ENCODE measurements at regions not wholly inside any gene's neighbourhood (a gene's known extent, or its start where the extent isn't known, plus 50 kb on each side); places are given as distances from the start of the nearest gene placed in this dataset.
"Not testable (repeated sequence)": the region's sequence is repeated elsewhere in the genome, so short reads cannot be mapped to it uniquely, and the experiment has no call there.

- no peak for DNase-seq (ENCODE audit: low read depth)
- in situ Hi-C loops (cut with HindIII; ENCODE audit: low pct_unique_long_range_greater_than_20kb, low sequenced_read_pairs), result no loop called here
Observed at GRCh38 chr6:9224539-9224938, 789.2 kb upstream of the SLC35B3 start.

GRCh38 chr6:9213717-9214116, 778.4 kb upstream of the SLC35B3 start:
- in situ Hi-C loops (cut with HindIII; ENCODE audit: low pct_unique_long_range_greater_than_20kb, low sequenced_read_pairs); DNase-seq (ENCODE audit: low read depth): not testable (repeated sequence)

- DNase-seq (ENCODE audit: low read depth), result peak; percentile 67
- in situ Hi-C loops (cut with HindIII; ENCODE audit: low pct_unique_long_range_greater_than_20kb, low sequenced_read_pairs), result no loop called here
Observed at GRCh38 chr6:9208966-9209365, 773.6 kb upstream of the SLC35B3 start.

- no peak for DNase-seq (ENCODE audit: low read depth)
- in situ Hi-C loops (cut with HindIII; ENCODE audit: low pct_unique_long_range_greater_than_20kb, low sequenced_read_pairs), result no loop called here
Observed at GRCh38 chr6:9205645-9206044, 770.3 kb upstream of the SLC35B3 start.

GRCh38 chr6:9204171-9204570, 768.8 kb upstream of the SLC35B3 start:
- peak; percentile 58 for DNase-seq (ENCODE audit: low read depth)
- in situ Hi-C loops (cut with HindIII; ENCODE audit: low pct_unique_long_range_greater_than_20kb, low sequenced_read_pairs), result no loop called here

- in situ Hi-C loops (cut with HindIII; ENCODE audit: low pct_unique_long_range_greater_than_20kb, low sequenced_read_pairs), result no loop called here
- no peak for DNase-seq (ENCODE audit: low read depth)
Observed at GRCh38 chr6:9200712-9201111, 765.4 kb upstream of the SLC35B3 start.

GRCh38 chr6:9197726-9198125, 762.4 kb upstream of the SLC35B3 start:
- no peak for DNase-seq (ENCODE audit: low read depth)
- in situ Hi-C loops (cut with HindIII; ENCODE audit: low pct_unique_long_range_greater_than_20kb, low sequenced_read_pairs), result no loop called here

- in situ Hi-C loops (cut with HindIII; ENCODE audit: low pct_unique_long_range_greater_than_20kb, low sequenced_read_pairs), result no loop called here
- DNase-seq (ENCODE audit: low read depth), result no peak
Observed at GRCh38 chr6:9195322-9195721, 760.0 kb upstream of the SLC35B3 start.

- in situ Hi-C loops (cut with HindIII; ENCODE audit: low pct_unique_long_range_greater_than_20kb, low sequenced_read_pairs), result no loop called here
- DNase-seq (ENCODE audit: low read depth), result no peak
Observed at GRCh38 chr6:9192405-9192909, 757.1 kb upstream of the SLC35B3 start.

- no peak for DNase-seq (ENCODE audit: low read depth)
- in situ Hi-C loops (cut with HindIII; ENCODE audit: low pct_unique_long_range_greater_than_20kb, low sequenced_read_pairs), result no loop called here
Observed at GRCh38 chr6:9186148-9186547, 750.8 kb upstream of the SLC35B3 start.

- peak; percentile 19 for DNase-seq (ENCODE audit: low read depth)
- in situ Hi-C loops (cut with HindIII; ENCODE audit: low pct_unique_long_range_greater_than_20kb, low sequenced_read_pairs), result no loop called here
Observed at GRCh38 chr6:9178071-9178470, 742.7 kb upstream of the SLC35B3 start.

- in situ Hi-C loops (cut with HindIII; ENCODE audit: low pct_unique_long_range_greater_than_20kb, low sequenced_read_pairs), result no loop called here
- no peak for DNase-seq (ENCODE audit: low read depth)
Observed at GRCh38 chr6:9173229-9173628, 737.9 kb upstream of the SLC35B3 start.

- no peak for DNase-seq (ENCODE audit: low read depth)
- in situ Hi-C loops (cut with HindIII; ENCODE audit: low pct_unique_long_range_greater_than_20kb, low sequenced_read_pairs), result no loop called here
Observed at GRCh38 chr6:9172096-9172495, 736.8 kb upstream of the SLC35B3 start.

GRCh38 chr6:9168669-9169068, 733.3 kb upstream of the SLC35B3 start:
- no peak for DNase-seq (ENCODE audit: low read depth)
- in situ Hi-C loops (cut with HindIII; ENCODE audit: low pct_unique_long_range_greater_than_20kb, low sequenced_read_pairs), result no loop called here

- peak; percentile 75 for DNase-seq (ENCODE audit: low read depth)
- in situ Hi-C loops (cut with HindIII; ENCODE audit: low pct_unique_long_range_greater_than_20kb, low sequenced_read_pairs), result no loop called here
Observed at GRCh38 chr6:9161731-9162130, 726.4 kb upstream of the SLC35B3 start.

- no peak for DNase-seq (ENCODE audit: low read depth)
- in situ Hi-C loops (cut with HindIII; ENCODE audit: low pct_unique_long_range_greater_than_20kb, low sequenced_read_pairs), result no loop called here
Observed at GRCh38 chr6:9159051-9159450, 723.7 kb upstream of the SLC35B3 start.

- in situ Hi-C loops (cut with HindIII; ENCODE audit: low pct_unique_long_range_greater_than_20kb, low sequenced_read_pairs), result no loop called here
- DNase-seq (ENCODE audit: low read depth), result no peak
Observed at GRCh38 chr6:9155836-9156235, 720.5 kb upstream of the SLC35B3 start.

GRCh38 chr6:9143140-9143539, 707.8 kb upstream of the SLC35B3 start:
- no peak for DNase-seq (ENCODE audit: low read depth)
- in situ Hi-C loops (cut with HindIII; ENCODE audit: low pct_unique_long_range_greater_than_20kb, low sequenced_read_pairs), result no loop called here

- in situ Hi-C loops (cut with HindIII; ENCODE audit: low pct_unique_long_range_greater_than_20kb, low sequenced_read_pairs), result no loop called here
Observed at GRCh38 chr6:9140951-9141460, 705.7 kb upstream of the SLC35B3 start.

GRCh38 chr6:9140172-9140571, 704.8 kb upstream of the SLC35B3 start:
- DNase-seq (ENCODE audit: low read depth), result no peak
- in situ Hi-C loops (cut with HindIII; ENCODE audit: low pct_unique_long_range_greater_than_20kb, low sequenced_read_pairs), result no loop called here

More at GRCh38 chr6:9140951-9141460, 705.7 kb upstream of the SLC35B3 start:
- DNase-seq (ENCODE audit: low read depth), result no peak

- in situ Hi-C loops (cut with HindIII; ENCODE audit: low pct_unique_long_range_greater_than_20kb, low sequenced_read_pairs), result no loop called here
- DNase-seq (ENCODE audit: low read depth), result no peak
Observed at GRCh38 chr6:9139746-9140145, 704.4 kb upstream of the SLC35B3 start.
